Forelimb muscle (tissue), 1 donor: ENCODE measurements at regions not wholly inside any gene's neighbourhood (a gene's known extent, or its start where the extent isn't known, plus 50 kb on each side); places are given as distances from the start of the nearest gene placed in this dataset.

Experiments
- DNase-seq: peaks from one replicate; pipeline ENCODE4 v3.0.0-alpha.2; 2013; ENCODE audit warnings: low read depth

GRCh38 chr6:134502614-134503549, 185.0 kb upstream of the SGK1 start:
- no peak for DNase-seq

- no peak for DNase-seq
Measured at GRCh38 chr6:134495890-134496248, 178.0 kb upstream of the SGK1 start.

- DNase-seq = no peak
Measured at GRCh38 chr6:134495203-134495889, 177.4 kb upstream of the SGK1 start.

- DNase-seq = no peak
Measured at GRCh38 chr6:134493789-134494188, 175.9 kb upstream of the SGK1 start.

- no peak for DNase-seq
Measured at GRCh38 chr6:134491477-134491876, 173.6 kb upstream of the SGK1 start.

GRCh38 chr6:134482593-134483270, 164.8 kb upstream of the SGK1 start:
- no peak for DNase-seq

GRCh38 chr6:134481966-134482365, 164.1 kb upstream of the SGK1 start:
- DNase-seq = no peak

GRCh38 chr6:134480593-134480992, 162.7 kb upstream of the SGK1 start:
- DNase-seq = no peak

GRCh38 chr6:134478764-134479399, 161.0 kb upstream of the SGK1 start:
- DNase-seq = no peak

- no peak for DNase-seq
Measured at GRCh38 chr6:134477991-134478635, 160.2 kb upstream of the SGK1 start.

- DNase-seq = no peak
Measured at GRCh38 chr6:134474955-134475354, 157.0 kb upstream of the SGK1 start.

- DNase-seq = no peak
Measured at GRCh38 chr6:134472661-134473060, 154.7 kb upstream of the SGK1 start.

GRCh38 chr6:134472046-134472445, 154.1 kb upstream of the SGK1 start:
- DNase-seq = no peak

GRCh38 chr6:134470457-134470975, 152.6 kb upstream of the SGK1 start:
- DNase-seq = no peak

GRCh38 chr6:134469702-134470456, 152.0 kb upstream of the SGK1 start:
- no peak for DNase-seq

- DNase-seq = no peak
Measured at GRCh38 chr6:134468633-134469032, 150.7 kb upstream of the SGK1 start.

- no peak for DNase-seq
Measured at GRCh38 chr6:134467620-134468019, 149.7 kb upstream of the SGK1 start.

- no peak for DNase-seq
Measured at GRCh38 chr6:134466771-134467525, 149.0 kb upstream of the SGK1 start.

- DNase-seq = no peak
Measured at GRCh38 chr6:134464690-134465411, 146.9 kb upstream of the SGK1 start.
